IPS DF 4.7 (cell line): ENCODE measurements at regions not wholly inside any gene's neighbourhood (a gene's known extent, or its start where the extent isn't known, plus 50 kb on each side); places are given as distances from the start of the nearest gene placed in this dataset.
"Not testable (repeated sequence)": the region's sequence is repeated elsewhere in the genome, so short reads cannot be mapped to it uniquely, and the experiment has no call there.

Experiments
- DNase-seq: peaks from one replicate; pipeline ENCODE4 v3.0.0-alpha.2; 2013; ENCODE audit warnings: low spot score; ENCODE audit errors: extremely low read depth

DNA sequence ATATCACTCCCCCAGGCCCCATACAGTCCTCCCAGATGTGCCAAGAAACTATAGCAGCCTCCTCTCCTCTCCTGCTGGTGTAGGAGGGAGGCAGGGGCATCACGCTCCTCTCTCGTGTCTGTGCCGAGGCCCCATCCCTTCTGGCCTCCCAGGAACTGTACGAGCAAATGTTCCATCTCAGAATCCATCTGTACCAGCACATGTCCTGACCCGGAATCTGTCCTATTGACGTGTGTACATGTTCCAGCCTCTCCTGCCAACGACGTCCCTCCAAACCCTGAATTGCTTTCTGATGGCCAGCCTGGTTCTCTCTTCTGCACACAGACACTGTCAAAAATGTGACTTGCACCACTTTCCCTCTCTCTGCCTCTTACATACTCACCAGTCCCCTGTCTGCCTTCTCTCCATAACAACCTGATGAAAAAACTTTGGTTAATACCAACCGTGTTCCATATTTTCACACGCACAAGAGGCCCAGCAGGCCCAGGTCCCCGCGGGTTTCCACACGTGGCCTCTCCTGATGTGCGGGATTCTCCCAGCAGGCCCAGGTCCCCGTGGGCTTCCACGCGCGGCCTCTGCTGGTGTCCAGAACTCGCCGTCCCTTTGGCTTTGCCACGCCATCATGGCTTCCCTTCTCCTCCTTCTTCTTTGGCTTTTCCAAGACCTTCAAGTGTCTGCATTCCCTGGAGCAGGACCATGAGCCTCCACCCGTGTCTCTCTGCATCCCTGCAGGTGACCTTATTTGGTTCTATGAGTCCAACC, 125.2 kb upstream of the THBS2 start:
- DNase-seq: no peak

GRCh38 chr6:169376458-169376857, 122.8 kb upstream of the THBS2 start:
- DNase-seq: no peak

DNA sequence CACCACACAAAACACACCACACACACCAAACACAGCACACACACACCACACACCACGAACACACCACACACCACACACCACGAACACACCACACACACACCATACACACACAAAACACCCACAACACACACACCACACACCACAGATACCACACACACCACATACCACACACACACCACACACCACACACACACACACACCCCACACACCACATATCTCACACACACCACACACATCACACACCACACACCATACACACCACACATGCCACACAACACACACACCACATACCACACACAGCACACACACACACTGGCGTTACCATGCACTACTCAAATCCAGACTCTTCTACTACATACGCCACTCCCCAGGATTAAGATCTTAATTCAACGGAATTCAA, 118.9 kb upstream of the THBS2 start:
- DNase-seq: no peak

DNA sequence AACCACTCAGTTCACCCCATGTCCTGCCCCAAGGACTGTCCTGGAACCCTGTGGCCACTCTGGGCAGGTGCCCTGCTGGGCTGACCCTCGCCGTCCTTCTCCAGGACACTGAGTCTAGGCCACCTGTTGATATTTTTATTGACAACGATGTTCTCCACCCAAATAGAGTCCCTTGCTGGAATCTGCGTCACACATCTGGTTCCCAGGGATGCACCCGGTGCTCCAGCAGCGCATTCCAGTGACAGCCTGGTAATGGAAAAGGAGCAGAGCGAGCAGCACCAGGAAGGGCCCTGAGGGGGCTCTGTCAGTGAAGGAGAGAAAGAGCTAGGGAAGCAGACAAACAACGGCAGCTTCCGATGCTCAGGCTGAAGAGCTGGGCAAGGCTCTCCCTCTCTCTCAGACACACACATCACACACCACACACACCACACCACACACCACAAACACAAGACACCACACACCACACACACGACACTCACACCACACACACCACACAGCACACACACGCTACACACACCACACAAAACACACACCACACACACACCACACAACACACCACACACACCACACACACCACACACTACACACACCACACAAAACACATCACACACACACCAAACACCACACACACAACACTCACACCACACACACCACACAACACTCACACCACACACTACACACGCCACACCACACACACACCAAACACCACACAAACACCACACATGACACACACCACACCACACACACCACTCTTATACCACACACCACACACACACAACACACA, 117.9 kb upstream of the THBS2 start:
- no peak for DNase-seq

DNA sequence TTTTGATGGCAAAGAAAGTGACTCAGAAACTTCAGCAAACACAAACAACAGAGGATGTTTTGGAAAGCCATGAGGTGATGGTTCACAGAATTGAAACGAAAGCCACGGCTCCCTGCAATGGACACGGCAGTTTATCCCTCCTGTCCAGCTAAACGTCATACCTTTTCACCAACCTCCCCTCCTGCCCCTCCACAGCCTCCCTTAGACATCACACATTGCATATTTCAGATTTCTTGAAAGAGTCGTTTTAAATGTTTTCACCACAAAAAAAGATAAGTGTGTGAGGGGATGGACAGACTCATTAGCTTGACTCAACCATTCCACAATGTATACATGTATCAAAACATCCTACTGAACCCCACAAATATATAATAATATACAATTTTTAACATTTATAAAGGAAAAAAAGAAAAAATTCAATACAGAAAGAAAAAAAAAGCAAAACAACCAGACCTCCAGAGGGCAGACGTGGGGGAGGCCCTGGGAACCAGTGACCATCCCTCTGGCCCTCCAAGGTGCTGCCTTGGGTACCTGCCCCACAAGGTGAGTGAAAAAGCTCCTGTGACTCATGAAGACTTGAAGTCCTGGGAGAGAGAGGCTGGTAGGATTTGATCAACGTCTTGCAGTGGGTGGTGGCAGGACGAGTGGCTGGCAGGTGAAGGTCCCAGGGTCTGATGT, 117.2 kb upstream of the THBS2 start:
- no peak for DNase-seq

- DNase-seq: no peak
Measured at GRCh38 chr6:169370054-169370453, 116.4 kb upstream of the THBS2 start.

GRCh38 chr6:169368200-169368599, 114.6 kb upstream of the THBS2 start:
- DNase-seq: no peak

DNA sequence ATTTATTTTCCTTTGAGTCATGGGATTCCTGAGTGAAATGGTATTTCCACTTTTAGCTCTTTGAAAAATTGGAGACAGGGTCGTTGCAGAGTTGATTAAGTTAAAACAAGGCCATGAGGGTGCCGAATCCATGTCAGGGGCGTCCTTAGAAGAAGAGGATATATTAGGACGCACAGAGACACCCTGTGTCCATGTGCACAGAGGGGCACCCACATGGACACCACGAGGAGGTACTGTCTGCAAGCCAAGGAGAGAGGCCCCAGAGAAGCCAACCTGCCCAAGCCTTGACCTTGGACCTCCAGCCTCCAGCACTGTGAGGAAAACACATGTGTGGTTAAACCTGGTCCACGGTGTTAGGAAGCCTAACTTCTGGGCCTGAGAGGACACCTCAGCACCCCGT, 113.9 kb upstream of the THBS2 start:
- no peak for DNase-seq

DNA sequence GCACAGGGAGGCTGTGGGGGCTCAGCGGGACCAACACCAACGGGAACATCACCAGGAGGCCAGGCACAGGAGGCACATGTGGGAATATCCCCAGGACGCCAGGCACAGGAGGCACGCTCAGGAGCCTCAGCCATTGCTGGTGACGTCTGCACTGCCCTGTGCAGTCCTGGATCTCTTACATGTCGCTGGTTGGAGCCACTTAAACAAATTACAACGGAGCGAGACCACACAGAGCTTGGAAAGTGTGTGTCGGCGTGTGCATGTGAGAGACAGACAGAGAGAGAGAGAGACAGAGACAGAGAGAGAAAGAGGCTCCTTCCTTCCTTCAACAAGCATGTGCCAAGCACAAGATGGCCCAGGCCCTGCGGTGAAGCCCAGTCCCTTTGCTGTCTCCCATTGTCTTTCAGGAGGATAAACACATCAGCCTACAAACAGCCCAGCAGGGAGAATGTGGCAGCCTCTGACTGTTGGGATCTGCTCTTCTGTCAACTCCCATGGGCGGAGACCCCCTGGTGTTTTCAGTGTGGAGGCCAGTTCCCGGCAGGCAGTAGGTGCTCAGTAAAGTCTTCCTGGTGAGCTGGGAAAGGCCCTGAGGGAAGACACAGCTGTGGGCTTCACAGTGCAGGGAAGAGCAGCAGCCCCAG, 112.7 kb upstream of the THBS2 start:
- DNase-seq: no peak

- DNase-seq: no peak
Measured at GRCh38 chr6:169365567-169366257, 112.1 kb upstream of the THBS2 start.

DNA sequence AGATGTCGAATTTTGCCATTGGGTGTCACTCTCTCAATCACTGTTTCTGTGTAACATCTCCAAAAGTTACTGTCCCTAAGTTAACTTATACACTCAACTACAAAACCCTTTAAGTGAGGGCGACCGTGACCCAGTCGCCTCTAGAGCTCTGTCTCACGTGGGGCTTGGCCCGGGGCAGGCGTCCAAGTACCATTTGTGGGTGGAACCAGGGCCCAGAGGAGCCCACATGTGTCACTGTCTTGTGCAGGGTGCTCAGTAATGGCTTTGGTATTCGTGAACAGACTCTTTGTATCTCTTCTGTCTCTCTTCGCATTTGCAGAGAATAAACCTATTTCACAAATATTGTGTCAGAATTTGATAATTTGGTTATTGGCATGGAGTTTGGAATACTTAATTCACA, 109.9 kb upstream of the THBS2 start:
- no peak for DNase-seq

- no peak for DNase-seq
Measured at GRCh38 chr6:169362501-169363121, 109.0 kb upstream of the THBS2 start.

- not testable (repeated sequence) for DNase-seq
Measured at GRCh38 chr6:169355001-169355400, 101.4 kb upstream of the THBS2 start.

GRCh38 chr6:169345146-169345545, 91.5 kb upstream of the THBS2 start:
- no peak for DNase-seq

- no peak for DNase-seq
Measured at GRCh38 chr6:169344750-169345065, 91.1 kb upstream of the THBS2 start.

GRCh38 chr6:169343886-169344749, 90.5 kb upstream of the THBS2 start:
- no peak for DNase-seq

DNA sequence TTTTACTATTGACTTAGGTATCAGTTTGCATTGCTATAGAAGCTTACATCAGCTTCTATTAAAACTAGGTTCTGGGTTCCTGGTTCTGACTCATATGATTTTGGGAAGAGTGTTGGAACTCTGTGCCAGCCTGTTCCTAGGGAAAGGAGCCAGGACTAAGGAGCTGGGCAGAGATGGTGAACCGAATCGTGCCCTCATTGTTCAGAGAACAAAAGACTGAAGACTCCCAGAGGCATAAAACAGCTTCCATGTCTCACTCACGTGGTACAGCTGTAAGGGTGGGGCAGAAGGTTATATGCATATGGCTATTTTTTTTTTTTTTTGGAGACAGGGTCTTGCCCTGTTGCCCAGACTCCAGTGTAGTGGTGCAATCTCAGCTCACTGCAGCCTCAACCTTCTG, 89.1 kb upstream of the THBS2 start:
- no peak for DNase-seq

- DNase-seq: no peak
Measured at GRCh38 chr6:169341706-169342105, 88.1 kb upstream of the THBS2 start.

GRCh38 chr6:169341065-169341464, 87.4 kb upstream of the THBS2 start:
- no peak for DNase-seq

DNA sequence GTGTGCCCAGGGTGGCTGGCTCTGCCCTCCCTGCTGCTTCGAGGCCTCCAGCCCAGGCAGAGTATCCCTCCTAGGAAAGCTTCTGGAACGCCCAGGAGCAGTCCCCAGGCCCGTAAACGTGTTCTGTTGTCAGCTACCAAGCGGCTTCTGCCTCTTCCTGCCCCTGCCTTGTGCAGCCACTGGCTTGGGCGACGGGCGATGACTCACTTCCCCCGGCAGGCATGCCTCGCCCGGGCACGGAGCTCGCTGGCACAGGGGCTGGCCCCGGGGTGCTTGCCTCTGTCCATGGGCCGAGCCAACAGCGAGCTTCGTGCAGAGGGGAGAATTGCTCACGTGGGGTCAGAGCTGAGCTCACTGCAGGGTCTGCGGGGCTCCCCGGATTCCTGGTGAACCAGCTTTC, 86.7 kb upstream of the THBS2 start:
- no peak for DNase-seq
